T-helper 2 cell treated with Interferon-gamma antibody and Interleukin-4, amounts not matched to agents 5 μg/mL and 100 μg/mL, for 36 hours (primary cell): ENCODE measurements at regions not wholly inside any gene's neighbourhood (a gene's known extent, or its start where the extent isn't known, plus 50 kb on each side); places are given as distances from the start of the nearest gene placed in this dataset.
"Not testable (repeated sequence)": the region's sequence is repeated elsewhere in the genome, so short reads cannot be mapped to it uniquely, and the experiment has no call there.

Source experiments
- DNase-seq: peaks from one replicate; pipeline ENCODE4 v3.0.0; 2021; ENCODE audit warnings: low spot score
- H3K27ac Mint-ChIP-seq: one replicate; pipeline ENCODE4 v1.8.0; 2021; ENCODE audit warnings: mild to moderate bottlenecking, mixed read lengths
- H3K27me3 Mint-ChIP-seq: one replicate; pipeline ENCODE4 v1.8.0; 2021; ENCODE audit warnings: low read depth, mixed read lengths
- H3K36me3 Mint-ChIP-seq: one replicate; pipeline ENCODE4 v1.8.0; 2021; ENCODE audit warnings: low read depth, mixed read lengths
- H3K4me1 Mint-ChIP-seq: one replicate; pipeline ENCODE4 v1.8.0; 2021; ENCODE audit warnings: low read depth, mixed read lengths
- H3K4me3 Mint-ChIP-seq: one replicate; pipeline ENCODE4 v1.8.0; 2022; ENCODE audit warnings: mild to moderate bottlenecking, moderate library complexity, mixed read lengths
- H3K9me3 Mint-ChIP-seq: one replicate; pipeline ENCODE4 v1.8.0; 2021; ENCODE audit warnings: mixed read lengths

DNA sequence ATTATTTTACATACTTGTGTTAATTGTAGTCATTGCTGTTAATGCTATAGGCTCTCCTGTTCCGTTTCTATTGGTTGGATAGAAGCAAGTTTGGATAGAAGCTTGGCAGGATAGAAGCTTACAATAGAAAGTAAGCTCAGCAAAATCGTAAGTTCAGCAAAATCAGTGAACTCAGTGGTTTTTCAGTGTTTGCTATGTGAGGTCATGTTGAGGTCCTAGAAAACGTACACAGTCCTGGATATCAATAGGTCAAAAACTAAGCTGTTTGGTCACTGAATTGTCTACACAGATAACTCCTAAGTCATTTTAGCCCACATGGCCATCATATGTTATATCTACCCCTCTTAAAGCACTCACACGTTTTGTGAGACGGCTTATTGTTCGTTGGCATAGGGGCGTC lies 299.4 kb downstream of the MAN2A1 start:
- Mint-ChIP-seq H3K27me3 (no peaks in the 10 kb centered on the region), H3K9me3 (no peaks in the 10 kb centered on the region), H3K36me3 (no peaks in the 10 kb centered on the region), H3K27ac (no peak overlapping the region), H3K4me1 (no peaks in the 10 kb centered on the region), H3K4me3 (no peak overlapping the region)
- no peak for DNase-seq

DNA sequence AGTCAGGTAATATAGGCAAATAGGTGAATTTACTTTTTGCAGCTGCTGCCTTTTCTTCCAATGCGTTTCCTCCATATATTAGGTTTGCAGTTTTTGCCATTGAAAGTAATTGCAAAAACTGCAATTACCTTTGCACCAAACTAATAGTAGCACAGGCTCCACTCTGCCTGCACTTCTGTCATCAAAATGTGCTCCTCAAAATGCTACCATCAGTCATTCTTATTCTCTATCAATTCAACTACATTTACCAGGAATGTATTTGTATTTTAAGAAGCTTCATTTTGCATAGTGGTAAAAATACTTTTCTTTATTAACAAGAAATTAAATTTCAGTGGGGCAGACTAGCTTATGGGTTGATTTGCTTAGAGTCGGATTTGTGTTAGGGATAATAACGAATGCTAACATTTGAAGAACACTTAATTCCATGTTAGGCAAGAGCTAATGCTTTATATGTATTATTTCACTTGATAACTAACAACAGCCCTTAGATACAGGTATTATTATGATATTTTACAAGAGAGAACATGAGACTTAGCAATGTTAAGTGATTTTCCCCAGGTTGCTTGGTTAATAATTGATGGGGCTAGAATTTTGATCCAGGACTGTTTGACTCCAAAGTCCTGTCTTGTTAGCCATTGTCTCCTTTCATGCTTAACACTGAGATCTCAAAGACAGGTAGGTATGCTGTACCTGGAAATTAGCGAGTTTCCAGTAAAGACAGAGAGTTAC lies 300.4 kb downstream of the MAN2A1 start:
- no peak overlapping the region for H3K27ac Mint-ChIP-seq

DNA sequence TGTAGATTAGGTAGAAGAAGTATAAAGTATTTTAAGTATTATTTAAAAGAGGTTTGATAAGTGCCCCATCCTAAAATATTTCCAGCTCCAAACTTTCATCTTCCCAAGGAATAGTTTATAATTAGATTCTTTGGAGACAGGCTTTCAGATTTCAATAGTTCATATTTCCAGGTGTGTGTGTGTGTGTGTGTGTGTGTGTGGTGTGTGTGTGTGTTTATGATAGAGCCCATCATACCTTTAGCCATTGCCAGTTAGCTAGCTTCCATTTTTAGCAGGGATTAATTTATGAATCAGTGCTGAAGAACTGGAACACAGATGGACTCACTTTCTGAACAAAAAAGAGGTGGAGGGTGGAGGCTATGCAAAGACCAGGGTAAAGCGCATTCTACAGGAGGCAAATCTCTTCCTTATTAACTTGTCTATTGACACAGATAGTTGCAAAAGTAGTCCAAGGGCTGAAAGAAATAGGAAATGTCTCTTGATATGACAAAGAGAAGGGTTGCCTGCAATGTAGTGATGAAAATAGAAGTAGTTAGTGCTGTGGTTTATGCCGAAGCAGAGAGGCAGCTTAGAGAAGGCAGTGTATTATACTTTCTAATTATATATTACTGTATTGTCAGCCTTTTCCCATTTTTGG lies 301.1 kb downstream of the MAN2A1 start:
- Mint-ChIP-seq H3K27me3 (no peaks in the 10 kb centered on the region), H3K36me3 (no peaks in the 10 kb centered on the region), H3K4me3 (no peak overlapping the region), H3K4me1 (no peaks in the 10 kb centered on the region), H3K27ac (no peak overlapping the region), H3K9me3 (no peaks in the 10 kb centered on the region)
- no peak for DNase-seq

More for the DNA sequence above, 300.4 kb downstream of the MAN2A1 start:
- H3K27me3 Mint-ChIP-seq: no peaks in the 10 kb centered on the region
- H3K36me3 Mint-ChIP-seq: no peaks in the 10 kb centered on the region
- DNase-seq: no peak
- no peaks in the 10 kb centered on the region for H3K4me1 Mint-ChIP-seq
- H3K9me3 Mint-ChIP-seq: no peaks in the 10 kb centered on the region
- no peak overlapping the region for H3K4me3 Mint-ChIP-seq

DNA sequence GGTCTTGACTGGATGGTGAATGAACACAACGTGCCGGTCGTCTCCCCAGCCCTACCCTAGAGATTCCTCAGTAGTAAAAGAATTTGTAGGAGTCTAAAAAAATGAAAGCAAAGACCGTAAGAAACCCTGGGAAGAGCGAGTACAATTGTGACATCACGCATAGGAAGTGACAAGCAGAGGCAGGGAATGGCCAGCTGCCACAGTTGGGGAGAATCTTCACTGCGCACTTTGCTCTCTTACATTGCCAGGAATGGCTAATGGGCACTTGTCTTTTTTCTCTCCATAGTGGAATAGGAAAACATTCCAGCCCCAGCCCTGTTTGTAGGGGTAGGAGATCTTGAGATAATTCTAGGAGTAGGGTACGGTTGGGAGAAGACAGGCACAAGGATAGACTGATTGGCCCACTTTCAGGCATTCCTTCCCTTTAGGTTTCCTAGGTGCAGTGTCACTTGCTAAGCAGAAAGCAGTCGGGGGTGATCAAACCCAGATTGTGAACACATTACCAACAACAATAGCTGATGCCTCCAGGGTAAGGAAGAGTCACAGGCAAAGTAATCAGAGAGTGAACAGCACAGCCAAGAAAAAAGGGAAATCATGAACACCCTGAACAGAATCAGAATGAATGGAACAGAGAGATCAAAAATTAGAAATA lies 302.7 kb downstream of the MAN2A1 start:
- Mint-ChIP-seq H3K27me3 (no peaks in the 10 kb centered on the region), H3K9me3 (no peaks in the 10 kb centered on the region), H3K4me3 (no peak overlapping the region), H3K36me3 (no peaks in the 10 kb centered on the region), H3K27ac (no peak overlapping the region), H3K4me1 (no peaks in the 10 kb centered on the region)
- no peak for DNase-seq

DNA sequence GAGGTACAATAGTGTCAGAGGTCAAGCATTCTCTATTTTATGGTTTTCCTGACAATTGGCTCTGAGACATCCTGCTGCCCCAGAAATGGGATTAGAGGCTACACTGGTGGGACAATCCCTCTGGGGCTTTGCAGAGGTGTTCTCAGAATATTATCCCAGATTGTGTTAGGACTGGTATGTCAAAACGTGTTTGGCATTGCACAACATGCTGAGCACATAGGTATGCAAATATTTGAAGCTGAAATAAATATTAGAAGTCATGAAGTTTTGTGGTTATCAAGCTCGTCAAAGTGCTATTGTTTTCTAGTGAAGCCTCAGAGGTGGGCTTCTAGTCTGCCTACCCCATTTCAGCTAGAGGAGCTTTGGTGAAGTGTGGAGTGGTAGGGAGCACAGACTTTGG lies 304.4 kb downstream of the MAN2A1 start:
- peaks cover 2% of the 10 kb centered on the region for H3K27me3 Mint-ChIP-seq
- H3K27ac Mint-ChIP-seq: no peak overlapping the region
- DNase-seq: no peak
- no peak overlapping the region for H3K4me3 Mint-ChIP-seq
- H3K36me3 Mint-ChIP-seq: no peaks in the 10 kb centered on the region
- H3K9me3 Mint-ChIP-seq: peaks cover 4% of the 10 kb centered on the region
- no peaks in the 10 kb centered on the region for H3K4me1 Mint-ChIP-seq

DNA sequence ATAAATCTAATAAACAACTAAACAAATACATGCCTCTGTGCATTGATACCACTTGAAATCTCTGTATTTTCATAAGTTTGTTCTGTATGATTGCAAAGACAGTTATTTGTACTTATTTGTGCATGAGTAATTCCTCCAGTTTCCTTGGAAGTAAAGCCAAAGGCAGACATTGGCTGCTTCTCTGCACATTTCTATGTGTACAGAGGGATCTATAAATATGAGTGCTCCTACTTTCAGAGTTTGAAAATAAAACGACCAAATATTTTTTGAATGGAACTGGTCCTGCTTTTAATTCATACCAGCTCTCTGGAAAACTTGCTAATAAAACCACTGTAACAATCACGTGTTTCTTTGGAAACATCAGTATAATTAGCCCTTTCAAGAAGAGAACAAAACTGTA lies 306.5 kb downstream of the MAN2A1 start:
- H3K36me3 Mint-ChIP-seq: no peaks in the 10 kb centered on the region
- no peaks in the 10 kb centered on the region for H3K4me1 Mint-ChIP-seq
- no peak overlapping the region for H3K27ac Mint-ChIP-seq

DNA sequence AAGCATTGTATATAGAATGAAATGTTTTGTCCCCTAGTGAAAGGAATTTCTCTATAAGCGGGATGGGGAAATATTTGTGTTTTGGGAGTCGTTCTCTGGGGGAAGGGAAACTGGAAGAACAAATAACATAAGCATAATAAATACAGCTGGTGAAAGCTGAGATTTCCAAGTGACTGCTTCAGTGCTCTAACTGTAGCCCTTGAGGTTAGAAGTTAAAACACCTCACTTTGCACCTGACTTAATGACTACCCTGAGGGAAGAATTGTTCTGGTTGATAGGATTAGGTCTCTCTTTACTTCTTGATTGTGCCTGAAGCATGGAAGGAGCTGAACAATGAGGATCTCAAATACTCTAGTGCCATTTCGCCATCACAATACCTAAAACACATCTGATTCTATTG lies 307.4 kb downstream of the MAN2A1 start:
- no peak overlapping the region for H3K4me3 Mint-ChIP-seq
- no peak for DNase-seq
- no peaks in the 10 kb centered on the region for H3K4me1 Mint-ChIP-seq
- no peak overlapping the region for H3K27ac Mint-ChIP-seq
- H3K27me3 Mint-ChIP-seq: peaks cover 2% of the 10 kb centered on the region
- no peaks in the 10 kb centered on the region for H3K36me3 Mint-ChIP-seq
- peaks cover 4% of the 10 kb centered on the region for H3K9me3 Mint-ChIP-seq

More for the DNA sequence above, 306.5 kb downstream of the MAN2A1 start:
- peaks cover 2% of the 10 kb centered on the region for H3K27me3 Mint-ChIP-seq
- peaks cover 4% of the 10 kb centered on the region for H3K9me3 Mint-ChIP-seq
- DNase-seq: no peak
- H3K4me3 Mint-ChIP-seq: no peak overlapping the region

DNA sequence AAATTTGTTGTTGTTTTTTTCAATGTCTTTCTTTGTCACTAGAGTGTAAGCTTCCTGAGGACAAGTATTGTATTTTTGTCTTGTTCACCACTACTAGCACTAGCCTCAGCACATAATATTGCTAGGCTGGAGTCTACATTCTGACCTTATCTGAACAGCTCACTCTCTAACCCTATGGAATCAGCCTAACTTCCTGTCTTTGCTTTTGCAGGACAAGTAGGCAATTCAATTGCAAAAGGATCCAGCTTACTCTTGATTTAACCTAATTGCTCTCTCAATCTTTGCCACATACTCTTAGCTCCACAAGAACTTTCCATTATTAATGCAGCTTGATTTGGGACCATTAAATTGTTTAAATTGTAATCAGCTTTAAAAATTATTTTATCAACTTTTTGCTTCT lies 308.5 kb downstream of the MAN2A1 start:
- Mint-ChIP-seq H3K27me3 (peaks cover 2% of the 10 kb centered on the region), H3K4me3 (no peak overlapping the region), H3K36me3 (no peaks in the 10 kb centered on the region), H3K9me3 (peaks cover 4% of the 10 kb centered on the region), H3K4me1 (no peaks in the 10 kb centered on the region), H3K27ac (no peak overlapping the region)
- DNase-seq: no peak

DNA sequence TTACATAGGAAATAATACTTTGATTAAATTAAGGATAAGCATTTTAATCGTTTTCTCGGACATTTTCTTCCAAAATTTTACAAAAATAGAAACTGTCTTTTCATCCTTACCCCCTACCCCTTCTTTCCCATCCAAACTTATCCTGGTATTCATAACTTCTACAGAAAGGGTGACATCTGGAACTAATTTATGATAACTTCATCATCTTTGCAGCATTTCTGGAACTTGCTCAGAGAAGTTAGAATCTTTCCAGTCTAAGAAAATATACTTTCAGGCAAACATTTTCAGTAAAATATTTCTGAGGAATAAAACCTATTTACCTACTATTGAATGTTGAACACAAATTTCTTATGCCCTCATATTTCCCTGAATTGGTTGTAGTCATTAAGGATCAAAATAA lies 309.0 kb downstream of the MAN2A1 start:
- H3K27ac Mint-ChIP-seq: no peak overlapping the region
- no peaks in the 10 kb centered on the region for H3K4me1 Mint-ChIP-seq
- DNase-seq: no peak
- no peak overlapping the region for H3K4me3 Mint-ChIP-seq
- peaks cover 2% of the 10 kb centered on the region for H3K27me3 Mint-ChIP-seq
- H3K36me3 Mint-ChIP-seq: no peaks in the 10 kb centered on the region
- peaks cover 4% of the 10 kb centered on the region for H3K9me3 Mint-ChIP-seq

DNA sequence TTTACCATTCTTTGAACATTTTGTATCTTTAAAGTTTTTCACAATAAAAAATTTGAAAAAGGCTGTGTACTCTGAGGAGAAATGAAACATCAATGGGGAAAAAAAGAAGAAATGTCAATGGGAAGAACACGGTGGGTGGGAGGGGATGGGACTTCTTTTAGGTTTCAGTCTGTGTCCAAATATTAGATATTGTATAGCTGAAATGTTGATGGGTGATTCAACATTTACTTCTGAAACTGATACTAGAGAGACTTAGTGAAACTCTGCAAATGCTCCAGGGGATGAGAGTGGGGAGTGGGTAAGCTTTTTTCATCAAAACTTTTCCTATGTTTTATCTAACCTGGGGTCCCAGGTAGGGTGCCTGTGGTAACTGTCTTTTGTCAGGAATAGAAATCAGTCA lies 311.9 kb downstream of the MAN2A1 start:
- no peaks in the 10 kb centered on the region for H3K36me3 Mint-ChIP-seq
- no peak overlapping the region for H3K27ac Mint-ChIP-seq
- no peaks in the 10 kb centered on the region for H3K4me1 Mint-ChIP-seq
- H3K9me3 Mint-ChIP-seq: peaks cover 4% of the 10 kb centered on the region
- no peak for DNase-seq
- H3K27me3 Mint-ChIP-seq: peaks cover 2% of the 10 kb centered on the region
- no peak overlapping the region for H3K4me3 Mint-ChIP-seq

DNA sequence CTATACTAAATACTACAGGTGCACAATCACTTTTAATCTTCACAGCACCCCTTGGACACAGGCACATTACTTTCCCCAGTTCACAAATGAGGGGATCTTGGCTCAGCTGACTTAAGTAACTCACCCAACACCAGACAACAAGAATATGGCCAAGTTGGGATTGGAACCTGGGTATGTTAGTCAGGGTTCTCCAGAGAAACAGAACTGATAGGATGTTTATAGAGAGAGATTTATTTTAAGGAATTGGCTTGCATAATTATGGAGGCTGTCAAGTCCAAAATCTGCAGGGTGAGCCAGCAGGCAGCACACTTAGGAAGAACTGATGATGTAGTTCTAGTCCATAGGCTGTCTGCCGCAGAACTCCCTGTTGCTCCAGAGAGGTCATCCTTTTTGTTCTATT lies 312.9 kb downstream of the MAN2A1 start:
- DNase-seq: no peak
- Mint-ChIP-seq H3K4me3 (no peak overlapping the region), H3K27ac (no peak overlapping the region), H3K36me3 (no peaks in the 10 kb centered on the region), H3K27me3 (peaks cover 2% of the 10 kb centered on the region), H3K4me1 (no peaks in the 10 kb centered on the region), H3K9me3 (peaks cover 4% of the 10 kb centered on the region)

DNA sequence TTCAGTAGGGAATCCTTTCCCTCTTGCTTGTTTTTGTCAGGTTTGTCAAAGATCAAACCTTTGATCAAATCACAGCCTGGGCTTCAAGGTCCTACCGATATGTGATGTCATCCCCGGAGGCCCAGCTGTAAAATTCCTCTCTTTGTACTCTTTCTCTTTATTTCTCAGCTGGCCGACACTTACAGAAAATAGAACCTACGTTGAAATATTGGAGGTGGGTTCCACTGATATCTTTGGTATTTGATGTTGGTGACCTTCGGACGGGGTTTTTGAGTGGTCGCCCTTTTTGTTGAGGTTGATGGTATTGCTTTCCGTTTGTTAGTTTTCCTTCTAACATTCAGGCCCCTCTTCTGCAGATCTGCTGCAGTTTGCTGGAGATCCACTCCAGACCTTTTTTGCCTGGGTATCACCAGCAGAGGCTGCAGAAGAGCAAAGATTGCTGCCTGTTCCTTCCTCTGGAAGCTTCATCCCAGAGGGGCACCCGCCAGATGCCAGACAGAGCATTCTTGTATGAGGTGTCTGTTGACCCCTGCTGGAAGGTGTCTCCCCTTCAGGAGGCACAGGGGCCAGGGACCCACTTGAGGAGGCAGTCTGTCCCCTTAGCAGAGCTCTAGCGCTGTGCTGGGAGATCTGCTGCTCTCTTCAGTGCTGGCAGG lies 316.3 kb downstream of the MAN2A1 start:
- DNase-seq, H3K27me3 Mint-ChIP-seq, H3K36me3 Mint-ChIP-seq, H3K27ac Mint-ChIP-seq, H3K9me3 Mint-ChIP-seq, H3K4me1 Mint-ChIP-seq, H3K4me3 Mint-ChIP-seq: not testable (repeated sequence)

DNA sequence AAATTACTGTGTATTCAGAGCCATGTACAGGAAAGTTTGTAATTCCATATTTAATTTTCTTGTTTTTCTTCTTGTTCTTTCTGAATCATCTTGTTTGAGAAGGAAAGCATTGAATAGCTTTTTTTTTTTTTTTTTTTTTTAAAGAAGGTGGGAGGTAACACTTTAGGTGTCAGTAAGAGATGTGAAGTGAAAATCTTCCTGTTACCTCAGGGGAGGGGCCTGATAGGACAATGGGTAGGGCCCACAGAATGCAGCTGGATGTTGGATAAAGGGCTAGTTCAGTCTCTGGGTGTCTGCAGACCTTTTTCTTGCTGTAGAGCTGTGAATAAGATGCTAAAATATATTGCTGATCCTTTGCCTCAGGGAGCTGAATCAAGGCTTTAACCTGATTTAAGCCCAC lies 317.4 kb downstream of the MAN2A1 start:
- Mint-ChIP-seq H3K4me1 (no peaks in the 10 kb centered on the region), H3K36me3 (no peaks in the 10 kb centered on the region), H3K4me3 (no peak overlapping the region), H3K27ac (no peak overlapping the region), H3K9me3 (no peaks in the 10 kb centered on the region), H3K27me3 (no peaks in the 10 kb centered on the region)
- DNase-seq: no peak

DNA sequence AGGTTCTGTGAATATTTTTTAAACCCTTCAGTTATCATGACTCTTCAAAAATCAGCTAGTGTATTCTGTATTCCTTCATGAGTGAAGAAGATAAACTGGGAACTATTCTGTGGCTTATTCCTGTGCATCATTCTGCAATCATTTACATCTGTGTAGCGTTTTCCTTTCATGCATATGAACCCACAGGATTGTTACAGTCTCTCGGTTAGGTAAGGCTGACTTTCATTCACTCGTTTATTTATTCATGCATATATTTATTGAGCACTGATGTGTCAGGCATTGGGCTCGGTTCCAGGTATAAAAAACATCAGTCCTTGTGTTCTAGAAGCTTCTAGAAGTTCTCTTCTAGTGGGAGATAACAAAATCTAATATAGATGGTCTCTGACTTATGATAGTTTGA lies 318.4 kb downstream of the MAN2A1 start:
- DNase-seq: no peak
- Mint-ChIP-seq H3K4me3 (no peak overlapping the region), H3K9me3 (no peaks in the 10 kb centered on the region), H3K27ac (no peak overlapping the region), H3K4me1 (no peaks in the 10 kb centered on the region), H3K36me3 (no peaks in the 10 kb centered on the region), H3K27me3 (no peaks in the 10 kb centered on the region)
